Thyroid gland (tissue), 4 donors: ENCODE measurements at regions not wholly inside any gene's neighbourhood (a gene's known extent, or its start where the extent isn't known, plus 50 kb on each side); places are given as distances from the start of the nearest gene placed in this dataset.
A peak's percentile ranks its signal among the peaks of the same experiment; 100 is the strongest.

Source experiments
- DNase-seq, 2 donors: peaks; one replicate each; pipeline ENCODE4 v3.0.0-alpha.2; 2019
- H3K27ac ChIP-seq, 3 donors: fragments of 200-600 bp; sonication (generic); 1 replicate in 2 of 3; 2 replicates in 1 of 3; pipeline ENCODE4 v1.5.1; 2016 to 2019; ENCODE audit warnings: mild to moderate bottlenecking in 1 of 3, moderate library complexity in 1 of 3
- H3K27me3 ChIP-seq: fragments of 200-600 bp; sonication (generic); one replicate; pipeline ENCODE4 v1.5.1; 2019
- H3K36me3 ChIP-seq, 2 donors: fragments of 200-600 bp; sonication (generic); one replicate each; pipeline ENCODE4 v1.5.1; 2016 to 2019
- H3K4me1 ChIP-seq, 2 donors: fragments of 200-600 bp; sonication (generic); one replicate each; pipeline ENCODE4 v1.5.1; 2017 to 2019
- H3K4me3 ChIP-seq, 3 donors: fragments of 200-600 bp; sonication (generic); replicated peaks in 1 of 3; 1 replicate in 2 of 3; 2 replicates in 1 of 3; pipeline ENCODE4 v1.5.1; 2016; ENCODE audit warnings: mild to moderate bottlenecking in 1 of 3
- H3K9me3 ChIP-seq: fragments of 200-600 bp; sonication (generic); one replicate; pipeline ENCODE4 v1.5.1; 2017
- POLR2A ChIP-seq, 2 donors: fragments of 450-650 bp; IDR thresholded peaks; one replicate each; pipeline ENCODE4 v1.6.1; 2017; ENCODE audit warnings: antibody characterized with exemption in 2 of 2, mild to moderate bottlenecking in 2 of 2, moderate library complexity in 1 of 2
- WGBS, 2 donors: methylation state at CpG; one replicate each; pipeline ENCODE4 v1.1.5; 2017; 5-methylcytosine and 5-hydroxymethylcytosine counted together
- intact Hi-C: fragments of 100-400 bp; cut with DNase I; formaldehyde crosslinking; loops from one replicate; pipeline ENCODE4 v1.15.1; 2023
- TF ChIP-seq, protein P1 (sequence below), 6 experiments: fragments of 200-600 bp in 3 of 6; fragments of 450-650 bp in 3 of 6; sonication (generic) in 3 of 6; IDR thresholded peaks; one replicate each; pipeline ENCODE4 v1.5.1; 2016 to 2019; ENCODE audit warnings: antibody characterized with exemption in 6 of 6, mild to moderate bottlenecking in 2 of 6, inconsistent platforms in 1 of 6, moderate library complexity in 1 of 6

DNA sequence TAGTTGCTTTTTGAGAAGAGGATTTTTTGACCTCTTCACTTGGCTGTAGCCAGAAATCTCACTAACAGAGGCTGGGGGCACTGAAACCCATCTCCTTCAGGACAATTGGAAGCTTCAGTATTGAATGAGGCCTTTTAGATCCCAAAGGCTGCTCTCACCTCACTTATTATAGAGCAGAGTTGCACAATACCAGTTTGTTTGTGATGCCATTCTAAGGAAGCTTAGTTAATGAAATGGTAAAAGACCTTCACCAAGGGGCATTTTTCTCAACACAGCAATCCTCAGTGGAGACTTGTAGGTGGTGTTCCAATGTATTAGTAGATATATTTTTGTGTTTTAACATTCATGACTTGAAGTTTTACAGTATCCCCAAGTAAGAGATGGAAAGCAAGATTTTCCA is 71.0 kb upstream of the RFX8 start:
- no peak overlapping the region for H3K4me3 ChIP-seq
- no peaks in the 10 kb centered on the region for H3K9me3 ChIP-seq
- H3K27ac ChIP-seq, result no peak overlapping the region
- DNase-seq, result no peak
- H3K27me3 ChIP-seq, result no peaks in the 10 kb centered on the region
- intact Hi-C loops, result no loop called here
- TF ChIP-seq, protein P1, sequence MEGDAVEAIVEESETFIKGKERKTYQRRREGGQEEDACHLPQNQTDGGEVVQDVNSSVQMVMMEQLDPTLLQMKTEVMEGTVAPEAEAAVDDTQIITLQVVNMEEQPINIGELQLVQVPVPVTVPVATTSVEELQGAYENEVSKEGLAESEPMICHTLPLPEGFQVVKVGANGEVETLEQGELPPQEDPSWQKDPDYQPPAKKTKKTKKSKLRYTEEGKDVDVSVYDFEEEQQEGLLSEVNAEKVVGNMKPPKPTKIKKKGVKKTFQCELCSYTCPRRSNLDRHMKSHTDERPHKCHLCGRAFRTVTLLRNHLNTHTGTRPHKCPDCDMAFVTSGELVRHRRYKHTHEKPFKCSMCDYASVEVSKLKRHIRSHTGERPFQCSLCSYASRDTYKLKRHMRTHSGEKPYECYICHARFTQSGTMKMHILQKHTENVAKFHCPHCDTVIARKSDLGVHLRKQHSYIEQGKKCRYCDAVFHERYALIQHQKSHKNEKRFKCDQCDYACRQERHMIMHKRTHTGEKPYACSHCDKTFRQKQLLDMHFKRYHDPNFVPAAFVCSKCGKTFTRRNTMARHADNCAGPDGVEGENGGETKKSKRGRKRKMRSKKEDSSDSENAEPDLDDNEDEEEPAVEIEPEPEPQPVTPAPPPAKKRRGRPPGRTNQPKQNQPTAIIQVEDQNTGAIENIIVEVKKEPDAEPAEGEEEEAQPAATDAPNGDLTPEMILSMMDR (IDR thresholded peaks at IDR 0.05), result no peak
- no peak for TF ChIP-seq POLR2A (IDR thresholded peaks at IDR 0.05)
- H3K36me3 ChIP-seq, result no peaks in the 10 kb centered on the region
- H3K4me1 ChIP-seq, result no peaks in the 10 kb centered on the region

DNA sequence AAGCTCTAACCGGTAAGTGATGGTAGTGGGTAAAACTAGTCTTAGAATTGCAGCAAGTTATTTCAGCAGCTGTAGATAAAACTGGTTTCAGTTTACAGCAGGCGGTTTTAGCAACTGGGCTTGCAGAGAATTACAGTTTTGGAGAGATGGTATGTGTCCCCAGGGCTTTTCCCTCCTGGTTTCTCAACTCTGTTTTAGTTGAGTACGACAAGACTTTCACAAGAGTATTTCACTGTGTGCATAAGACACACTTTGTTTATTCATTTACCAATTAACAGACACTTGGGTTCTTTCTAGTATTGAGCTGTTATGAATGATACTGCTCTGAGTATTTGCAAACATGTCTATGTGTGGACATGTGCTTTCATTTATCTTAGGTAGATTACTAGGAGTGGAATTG is 65.6 kb upstream of the RFX8 start:
- Histone ChIP-seq H3K27me3 (no peaks in the 10 kb centered on the region), H3K27ac (no peak overlapping the region), H3K36me3 (no peaks in the 10 kb centered on the region), H3K4me3 (no peak overlapping the region), H3K4me1 (no peaks in the 10 kb centered on the region), H3K9me3 (no peaks in the 10 kb centered on the region)
- TF ChIP-seq, protein P1 (IDR thresholded peaks at IDR 0.05), result no peak
- no peak for TF ChIP-seq POLR2A (IDR thresholded peaks at IDR 0.05)
- WGBS, 2 donors, result 46 to 47% methylated on average over 3 of the region's 3 CpGs
- no peak for DNase-seq
- intact Hi-C loops, result no loop called here

DNA sequence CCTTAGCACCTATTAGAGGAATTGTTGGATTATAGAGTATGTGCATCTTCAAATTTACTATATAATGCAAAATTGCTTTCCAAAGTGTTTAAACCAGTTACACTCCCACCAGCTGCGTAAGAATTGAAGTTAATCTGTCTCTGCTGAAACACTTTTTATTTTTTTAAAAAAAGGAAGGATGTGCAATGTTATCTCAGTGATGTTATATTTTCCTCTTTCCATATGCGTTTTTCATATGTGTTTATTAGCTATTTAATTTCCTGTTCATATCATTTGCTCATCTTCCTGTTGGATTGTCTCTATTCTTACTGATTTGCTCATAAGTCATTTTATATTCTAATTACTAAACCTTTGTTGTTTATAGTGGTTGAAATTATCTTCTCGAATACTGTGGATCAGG is 63.2 kb upstream of the RFX8 start:
- H3K36me3 ChIP-seq, result no peaks in the 10 kb centered on the region
- peaks cover 12 to 13% of the 10 kb centered on the region in 2 donors for H3K4me1 ChIP-seq
- intact Hi-C loops, result no loop called here
- H3K9me3 ChIP-seq, result no peaks in the 10 kb centered on the region
- H3K27me3 ChIP-seq, result no peaks in the 10 kb centered on the region
- no peak overlapping the region for H3K4me3 ChIP-seq
- no peak overlapping the region for H3K27ac ChIP-seq
- 73 to 92% methylated on average over 3 of the region's 3 CpGs for WGBS, 2 donors
- no peak for DNase-seq
- TF ChIP-seq, protein P1 (IDR thresholded peaks at IDR 0.05), result no peak
- no peak for TF ChIP-seq POLR2A (IDR thresholded peaks at IDR 0.05)

DNA sequence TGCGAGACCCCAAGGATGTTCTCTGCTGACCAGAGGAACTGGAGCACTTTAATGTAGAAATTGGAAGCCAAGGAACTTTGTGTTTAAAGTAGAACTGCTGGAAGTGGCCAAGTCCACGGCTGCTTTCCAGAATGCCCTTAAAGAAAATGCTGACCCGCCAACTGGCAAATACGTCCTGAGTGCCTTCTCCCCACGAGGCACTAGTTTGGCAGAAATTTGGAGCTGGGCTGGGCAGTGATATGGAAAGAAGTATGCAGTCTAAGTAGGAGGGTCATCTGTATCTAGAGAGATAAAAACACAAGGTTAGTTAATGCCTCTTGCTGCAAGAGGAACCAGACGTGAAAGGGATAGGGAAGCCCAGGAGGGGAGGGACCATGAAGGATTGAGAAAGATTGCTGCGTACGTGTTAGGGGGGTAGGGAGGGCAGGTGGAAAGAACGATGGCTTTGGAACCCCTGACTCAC is 59.3 kb upstream of the RFX8 start:
- Histone ChIP-seq H3K36me3 (no peaks in the 10 kb centered on the region), H3K27me3 (no peaks in the 10 kb centered on the region), H3K9me3 (no peaks in the 10 kb centered on the region), H3K4me3 (no peak overlapping the region), H3K4me1 (peaks cover 12 to 13% of the 10 kb centered on the region in 2 donors), H3K27ac (peak overlapping the region; percentile 56 to 65 (median 62))
- no peak for TF ChIP-seq POLR2A (IDR thresholded peaks at IDR 0.05)
- TF ChIP-seq, protein P1 (IDR thresholded peaks at IDR 0.05), result no peak
- WGBS, 2 donors, result 27 to 41% methylated on average over 9 of the region's 9 CpGs
- intact Hi-C loops, result no loop called here
- peak; percentile 58 to 69 for DNase-seq

DNA sequence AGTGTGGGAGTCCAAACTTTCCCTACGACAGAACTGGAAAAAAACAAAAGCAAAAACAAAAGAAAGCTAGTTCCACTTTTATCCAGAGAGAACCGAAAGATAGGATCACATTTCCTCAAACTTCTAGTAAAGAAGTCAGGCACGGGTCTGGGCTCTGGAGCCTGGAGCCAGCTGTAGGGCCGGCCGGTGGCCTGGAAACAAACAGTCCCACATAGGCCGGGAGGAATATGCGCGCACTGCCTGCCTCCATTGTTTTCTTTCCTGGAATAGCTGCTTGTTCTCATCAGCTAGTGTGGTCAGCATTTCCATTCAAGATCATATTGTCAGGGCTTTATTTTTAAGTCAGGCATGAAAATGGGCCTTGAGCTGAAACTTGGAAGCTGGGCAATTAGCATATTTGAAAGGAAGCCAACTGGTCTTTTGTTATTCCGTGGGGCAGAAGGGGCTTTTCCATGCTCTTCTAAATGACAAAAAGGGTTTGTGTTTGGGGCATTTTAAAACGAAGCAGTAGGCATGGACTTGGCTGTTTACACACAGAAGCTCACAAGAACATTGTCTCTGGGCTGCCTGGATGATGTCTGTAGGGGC is 58.7 kb upstream of the RFX8 start:
- H3K27me3 ChIP-seq, result no peaks in the 10 kb centered on the region
- H3K4me1 ChIP-seq, result peaks cover 12 to 13% of the 10 kb centered on the region in 2 donors
- 17 to 39% methylated on average over 10 of the region's 10 CpGs for WGBS, 2 donors
- H3K4me3 ChIP-seq, result no peak overlapping the region
- intact Hi-C loops, result no loop called here
- peak in 1 of 2 donors; percentile 31 for DNase-seq
- no peak for TF ChIP-seq POLR2A (IDR thresholded peaks at IDR 0.05)
- TF ChIP-seq, protein P1 (IDR thresholded peaks at IDR 0.05), result no peak
- no peaks in the 10 kb centered on the region for H3K9me3 ChIP-seq
- H3K27ac ChIP-seq, result peak overlapping the region; percentile 56 to 65 (median 62)
- H3K36me3 ChIP-seq, result no peaks in the 10 kb centered on the region
